HG02973 (cell line): ENCODE measurements at regions not wholly inside any gene's neighbourhood (a gene's known extent, or its start where the extent isn't known, plus 50 kb on each side); places are given as distances from the start of the nearest gene placed in this dataset.
"Not testable (repeated sequence)": the region's sequence is repeated elsewhere in the genome, so short reads cannot be mapped to it uniquely, and the experiment has no call there.

Source experiments
- ATAC-seq: cut with Tn5 transposase; IDR thresholded peaks from one replicate; pipeline ENCODE4 v1.9.1; 2021; ENCODE audit warnings: moderate library complexity; ENCODE audit not compliant: unreplicated experiment

DNA sequence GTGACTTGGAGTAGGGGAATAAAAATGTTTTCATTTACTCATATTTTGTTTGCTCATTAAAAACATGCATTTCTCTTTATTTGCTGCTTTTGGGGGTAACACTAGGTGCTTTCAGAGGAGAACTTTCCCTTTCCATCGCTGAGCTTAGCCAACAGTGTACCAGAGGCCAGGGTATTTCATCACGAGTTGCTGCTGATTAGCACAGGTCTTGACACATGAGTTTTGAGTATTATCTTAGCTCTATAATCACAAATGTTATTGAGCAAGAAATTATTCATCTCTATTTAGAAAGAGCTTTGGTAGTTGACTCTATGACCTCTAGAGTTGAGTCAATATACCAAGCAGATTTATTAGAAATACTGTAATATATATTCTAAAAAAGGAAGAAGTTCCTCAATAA is 375.9 kb downstream of the NXPH1 start:
- no peak for ATAC-seq

- ATAC-seq, result no peak
Observed at GRCh38 chr7:8817448-8818036, 384.1 kb downstream of the NXPH1 start.

DNA sequence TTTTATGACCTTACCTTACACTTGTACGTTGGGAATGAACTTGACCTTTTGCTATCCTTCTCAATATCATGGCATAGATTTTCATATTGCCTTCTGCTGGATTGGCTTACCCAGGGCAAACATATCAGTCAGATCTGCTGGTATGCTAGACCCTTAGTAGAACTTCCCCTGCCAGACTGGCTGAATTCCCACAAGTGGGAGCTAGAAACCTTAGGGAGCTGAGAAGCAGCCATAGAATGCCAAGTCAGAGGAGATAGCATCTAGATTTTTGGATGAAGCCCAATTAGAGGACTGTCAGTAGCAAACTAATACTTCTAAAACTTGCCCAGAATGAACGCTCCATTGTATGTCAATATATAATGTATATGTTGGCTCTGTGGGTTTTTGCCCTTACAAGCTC is 385.0 kb downstream of the NXPH1 start:
- no peak for ATAC-seq

- ATAC-seq, result no peak
Observed at GRCh38 chr7:8822595-8822994, 389.2 kb downstream of the NXPH1 start.

DNA sequence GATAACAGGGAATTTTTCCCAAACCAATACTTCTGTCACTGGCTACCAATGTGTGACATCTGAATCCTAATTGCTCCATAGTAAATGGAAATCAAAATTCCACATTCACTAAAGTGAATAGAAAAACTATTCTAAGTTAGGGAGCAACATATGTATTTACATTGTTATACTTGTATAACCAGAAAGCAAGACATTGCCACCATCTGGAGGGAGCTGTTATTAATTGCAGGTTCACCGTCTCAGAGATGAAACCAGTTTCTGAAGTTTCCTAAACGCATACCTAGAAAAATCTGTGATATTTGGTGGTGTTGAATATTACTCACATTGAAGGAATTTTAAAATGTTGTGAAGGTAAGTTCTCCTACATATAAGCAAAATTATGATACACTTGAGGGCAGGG is 390.1 kb downstream of the NXPH1 start:
- ATAC-seq, result no peak

- ATAC-seq, result no peak
Observed at GRCh38 chr7:8827329-8827728, 393.9 kb downstream of the NXPH1 start.

DNA sequence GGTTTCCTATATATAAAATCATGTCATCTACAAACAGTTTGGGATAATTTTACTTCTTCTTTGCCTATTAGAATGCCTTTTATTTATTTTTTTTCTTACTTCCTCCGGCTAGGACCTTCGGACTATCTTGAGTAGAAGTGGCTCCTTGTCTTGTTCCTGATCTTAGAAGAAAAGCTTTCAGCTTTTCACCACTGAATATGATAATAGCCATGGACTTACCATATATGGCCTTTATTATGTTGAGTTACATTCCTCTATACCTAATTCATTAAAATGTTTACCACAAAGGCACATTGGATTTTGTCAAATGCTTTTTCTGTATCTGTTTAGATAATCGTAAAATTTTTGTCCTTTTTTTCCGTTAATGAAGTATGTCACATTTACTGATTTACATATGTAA is 395.7 kb downstream of the NXPH1 start:
- ATAC-seq, result no peak

DNA sequence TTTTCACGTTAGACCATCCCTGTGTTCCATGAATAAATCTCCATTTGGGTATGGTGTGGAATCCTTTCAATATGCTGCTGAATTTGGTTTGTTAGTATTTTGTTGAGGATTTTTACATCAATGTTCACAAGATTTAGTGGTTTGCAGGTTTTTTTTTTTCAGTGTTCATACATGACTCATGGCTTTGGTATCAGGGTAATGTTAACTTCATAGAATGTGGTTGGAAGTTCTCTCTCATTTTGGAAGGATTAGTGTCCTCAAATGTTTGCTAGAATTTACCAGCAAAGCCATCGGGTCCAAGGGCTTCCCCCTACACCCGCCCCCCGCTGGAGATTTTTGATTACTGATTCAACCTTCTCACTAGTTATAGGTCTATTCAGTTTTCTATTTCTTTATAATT is 398.0 kb downstream of the NXPH1 start:
- no peak for ATAC-seq

DNA sequence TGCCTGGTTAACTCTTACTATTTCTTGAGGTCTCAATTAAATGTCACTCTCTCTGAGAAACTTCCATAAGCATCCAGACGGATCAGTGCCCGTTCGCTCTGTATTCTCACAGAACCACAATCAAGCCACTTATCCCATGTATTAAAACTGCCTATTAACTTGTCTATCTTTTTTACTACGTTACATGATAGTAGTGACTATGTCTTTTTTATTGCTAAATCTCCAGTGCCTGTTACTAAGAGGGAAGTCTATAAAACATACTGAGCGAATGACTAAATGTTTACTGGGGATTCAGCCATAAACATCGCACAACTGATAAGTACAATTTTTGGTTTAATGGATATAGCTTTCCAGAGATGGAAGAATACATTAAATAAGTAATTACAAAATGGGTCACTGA is 399.9 kb downstream of the NXPH1 start:
- no peak for ATAC-seq

GRCh38 chr7:8841171-8841570 is 407.8 kb downstream of the NXPH1 start:
- ATAC-seq, result no peak

- no peak for ATAC-seq
Observed at GRCh38 chr7:8871716-8872115, 438.3 kb downstream of the NXPH1 start.

- ATAC-seq, result no peak
Observed at GRCh38 chr7:8881916-8882315, 448.5 kb downstream of the NXPH1 start.

- no peak for ATAC-seq
Observed at GRCh38 chr7:8885480-8886000, 452.1 kb downstream of the NXPH1 start.

- not testable (repeated sequence) for ATAC-seq
Observed at GRCh38 chr7:8890346-8890745, 456.9 kb downstream of the NXPH1 start.

DNA sequence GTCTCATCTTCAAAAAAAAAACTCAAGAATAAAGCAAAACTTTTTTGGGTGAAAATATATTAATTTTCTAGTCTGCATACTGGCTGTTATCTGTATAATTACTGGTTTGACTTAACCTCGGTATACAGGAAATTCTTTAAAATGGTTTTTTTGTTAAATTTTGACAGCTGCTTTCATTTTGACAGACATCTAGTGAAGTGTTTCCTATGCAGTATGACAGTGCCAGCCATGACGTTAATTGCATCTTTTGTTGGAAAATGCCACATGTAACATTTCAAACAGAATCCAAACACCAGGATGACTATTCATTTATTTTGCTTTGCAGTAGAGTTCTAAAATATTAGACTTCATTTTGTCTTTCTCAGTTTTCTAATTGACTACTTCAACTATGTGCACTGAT is 460.4 kb downstream of the NXPH1 start:
- no peak for ATAC-seq

DNA sequence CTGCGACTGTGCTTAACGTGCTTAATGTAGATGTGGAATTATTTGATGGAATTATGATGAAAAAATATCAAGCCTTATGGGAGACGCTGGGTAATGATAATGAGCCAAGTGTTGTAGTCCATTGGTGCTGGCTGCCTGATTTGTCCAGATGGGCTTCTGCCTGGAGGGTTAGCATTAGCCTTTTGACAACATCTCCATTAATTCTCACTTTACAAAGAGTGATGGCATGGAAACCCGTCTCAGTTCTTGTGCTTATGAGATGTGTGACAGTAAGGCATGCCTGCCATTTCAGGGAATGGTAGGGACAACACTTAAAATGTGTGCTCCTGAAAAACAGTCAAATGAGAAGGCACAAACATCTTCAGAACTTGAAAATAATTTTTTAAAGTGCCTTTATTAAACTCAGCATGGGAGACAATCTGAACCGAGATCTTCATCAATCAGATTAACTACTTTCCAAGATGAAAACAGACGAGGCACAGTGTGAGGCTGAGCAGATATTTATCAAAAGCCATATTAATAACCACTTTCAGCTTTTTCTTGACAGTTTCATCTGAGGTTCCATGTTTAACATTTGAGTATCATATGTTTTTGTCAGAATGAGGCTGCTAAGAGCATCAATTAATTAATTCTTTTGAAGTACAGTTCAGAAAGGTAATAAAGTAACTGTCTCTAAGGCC is 473.1 kb downstream of the NXPH1 start:
- no peak for ATAC-seq

- no peak for ATAC-seq
Observed at GRCh38 chr7:8908889-8909288, 475.5 kb downstream of the NXPH1 start.

DNA sequence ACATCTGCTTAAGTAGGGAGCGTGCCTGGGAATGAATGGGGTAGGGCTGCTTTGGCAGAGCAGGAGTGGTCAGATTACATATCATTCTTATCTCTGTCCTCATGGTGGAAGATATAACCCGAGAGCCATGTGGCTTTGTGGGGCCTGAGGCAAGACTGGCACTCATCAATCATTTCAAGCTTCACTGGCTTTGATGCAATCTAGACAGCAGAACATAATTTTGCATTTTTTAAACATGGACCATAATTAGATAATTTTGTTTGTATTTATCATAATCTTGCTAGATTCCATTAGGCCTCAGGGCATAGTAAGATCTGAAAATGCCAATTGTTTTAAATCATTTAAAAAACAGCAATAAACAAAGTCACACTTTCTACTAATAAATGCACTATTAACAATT is 480.3 kb downstream of the NXPH1 start:
- ATAC-seq, result no peak

DNA sequence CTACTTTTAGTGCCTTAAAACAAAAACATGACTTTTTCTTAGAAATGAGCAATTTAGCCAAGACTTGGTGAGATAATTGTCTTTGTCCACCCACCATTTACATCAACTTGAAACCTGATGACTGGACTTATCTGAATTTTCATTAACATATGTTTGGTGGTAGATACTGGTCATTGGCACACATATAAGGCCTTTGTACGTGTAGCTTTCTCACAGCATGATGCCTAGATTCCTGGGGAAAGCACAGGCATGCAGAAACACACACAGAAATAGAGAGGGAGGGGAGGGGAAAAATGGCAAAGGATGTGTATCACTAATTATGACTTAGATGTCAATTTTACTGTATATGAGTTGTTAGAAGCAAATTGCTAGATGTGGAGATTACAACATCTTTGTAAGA is 488.4 kb downstream of the NXPH1 start:
- ATAC-seq, result no peak

- ATAC-seq, result no peak
Observed at GRCh38 chr7:8922726-8923125, 489.3 kb downstream of the NXPH1 start.

- no peak for ATAC-seq
Observed at GRCh38 chr7:8923164-8923806, 489.9 kb downstream of the NXPH1 start.

- ATAC-seq, result no peak
Observed at GRCh38 chr7:8931906-8932646, 498.7 kb downstream of the NXPH1 start.
